Astrocyte (in vitro differentiated cells and primary cell): ENCODE measurements at regions not wholly inside any gene's neighbourhood (a gene's known extent, or its start where the extent isn't known, plus 50 kb on each side); places are given as distances from the start of the nearest gene placed in this dataset.

Source experiments
- DNase-seq: peaks from one replicate; pipeline ENCODE4 v3.0.0-alpha.2; 2010; ENCODE audit warnings: low read depth
- FAIRE-seq: peaks from 2 replicates; lab custom pipeline; 2011; peaks lifted over from hg19 to GRCh38; lab: Jason Lieb, UNC
- H2AFZ ChIP-seq: 2 replicates; pipeline ENCODE4 v1.6.0; 2012; ENCODE audit warnings: low read depth, low read length, inconsistent platforms
- H3K27ac ChIP-seq: 2 replicates; pipeline ENCODE4 v1.5.1; 2011; ENCODE audit warnings: low read depth, low read length, inconsistent platforms
- H3K27me3 ChIP-seq: 2 replicates; pipeline ENCODE4 v1.6.0; 2011; ENCODE audit warnings: low read length, inconsistent platforms; ENCODE audit not compliant: insufficient read depth
- H3K36me3 ChIP-seq: 2 replicates; pipeline ENCODE4 v1.5.1; 2011; ENCODE audit warnings: low read length, inconsistent platforms; ENCODE audit not compliant: insufficient read depth
- H3K4me1 ChIP-seq: 2 replicates; pipeline ENCODE4 v1.5.1; 2011; ENCODE audit warnings: low read length, inconsistent platforms; ENCODE audit not compliant: insufficient read depth
- H3K4me2 ChIP-seq: 2 replicates; pipeline ENCODE4 v1.6.0; 2012; ENCODE audit warnings: low read length, inconsistent platforms
- H3K4me3 ChIP-seq: 2 replicates; pipeline ENCODE4 v1.5.1; 2011; ENCODE audit warnings: low read depth, mild to moderate bottlenecking, low read length, inconsistent platforms; ENCODE audit not compliant: insufficient read depth
- H3K79me2 ChIP-seq: 2 replicates; pipeline ENCODE4 v1.6.0; 2012; ENCODE audit warnings: mild to moderate bottlenecking, low read length, inconsistent platforms; ENCODE audit not compliant: insufficient read depth
- H3K9ac ChIP-seq: 2 replicates; pipeline ENCODE4 v1.6.0; 2012; ENCODE audit warnings: mild to moderate bottlenecking, low read length, inconsistent platforms
- H3K9me3 ChIP-seq: 2 replicates; pipeline ENCODE4 v1.5.1; 2012; ENCODE audit warnings: low read depth, mild to moderate bottlenecking, low read length, inconsistent platforms; ENCODE audit not compliant: insufficient read depth
- H4K20me1 ChIP-seq: 2 replicates; pipeline ENCODE4 v1.6.0; 2012; ENCODE audit warnings: low read length, inconsistent platforms; ENCODE audit not compliant: insufficient read depth
- H3K27ac Mint-ChIP-seq: one replicate; pipeline ENCODE4 v1.8.0; 2021; ENCODE audit warnings: mild to moderate bottlenecking, mixed read lengths; ENCODE audit not compliant: unreplicated experiment
- H3K27me3 Mint-ChIP-seq: one replicate; pipeline ENCODE4 v1.8.0; 2021; ENCODE audit warnings: low read depth, mixed read lengths; ENCODE audit not compliant: unreplicated experiment
- H3K36me3 Mint-ChIP-seq: one replicate; pipeline ENCODE4 v1.8.0; 2021; ENCODE audit warnings: low read depth, mixed read lengths; ENCODE audit not compliant: unreplicated experiment
- H3K4me1 Mint-ChIP-seq: one replicate; pipeline ENCODE4 v1.8.0; 2021; ENCODE audit warnings: low read depth, mixed read lengths; ENCODE audit not compliant: unreplicated experiment
- H3K4me3 Mint-ChIP-seq: one replicate; pipeline ENCODE4 v1.8.0; 2021; ENCODE audit warnings: mild to moderate bottlenecking, moderate library complexity, mixed read lengths; ENCODE audit not compliant: unreplicated experiment
- H3K9me3 Mint-ChIP-seq: one replicate; pipeline ENCODE4 v1.8.0; 2021; ENCODE audit warnings: mild to moderate bottlenecking, mixed read lengths; ENCODE audit not compliant: unreplicated experiment
- CTCF ChIP-seq: IDR thresholded peaks from 2 replicates; pipeline ENCODE4 v1.5.1; 2011; ENCODE audit warnings: low read depth, mild to moderate bottlenecking, inconsistent platforms, low read length, moderate library complexity; ENCODE audit not compliant: insufficient read depth
- EZH2 ChIP-seq: IDR thresholded peaks from 2 replicates; pipeline ENCODE4 v1.6.1; 2012; ENCODE audit warnings: mild to moderate bottlenecking, low read length, inconsistent platforms; ENCODE audit not compliant: insufficient read depth

DNA sequence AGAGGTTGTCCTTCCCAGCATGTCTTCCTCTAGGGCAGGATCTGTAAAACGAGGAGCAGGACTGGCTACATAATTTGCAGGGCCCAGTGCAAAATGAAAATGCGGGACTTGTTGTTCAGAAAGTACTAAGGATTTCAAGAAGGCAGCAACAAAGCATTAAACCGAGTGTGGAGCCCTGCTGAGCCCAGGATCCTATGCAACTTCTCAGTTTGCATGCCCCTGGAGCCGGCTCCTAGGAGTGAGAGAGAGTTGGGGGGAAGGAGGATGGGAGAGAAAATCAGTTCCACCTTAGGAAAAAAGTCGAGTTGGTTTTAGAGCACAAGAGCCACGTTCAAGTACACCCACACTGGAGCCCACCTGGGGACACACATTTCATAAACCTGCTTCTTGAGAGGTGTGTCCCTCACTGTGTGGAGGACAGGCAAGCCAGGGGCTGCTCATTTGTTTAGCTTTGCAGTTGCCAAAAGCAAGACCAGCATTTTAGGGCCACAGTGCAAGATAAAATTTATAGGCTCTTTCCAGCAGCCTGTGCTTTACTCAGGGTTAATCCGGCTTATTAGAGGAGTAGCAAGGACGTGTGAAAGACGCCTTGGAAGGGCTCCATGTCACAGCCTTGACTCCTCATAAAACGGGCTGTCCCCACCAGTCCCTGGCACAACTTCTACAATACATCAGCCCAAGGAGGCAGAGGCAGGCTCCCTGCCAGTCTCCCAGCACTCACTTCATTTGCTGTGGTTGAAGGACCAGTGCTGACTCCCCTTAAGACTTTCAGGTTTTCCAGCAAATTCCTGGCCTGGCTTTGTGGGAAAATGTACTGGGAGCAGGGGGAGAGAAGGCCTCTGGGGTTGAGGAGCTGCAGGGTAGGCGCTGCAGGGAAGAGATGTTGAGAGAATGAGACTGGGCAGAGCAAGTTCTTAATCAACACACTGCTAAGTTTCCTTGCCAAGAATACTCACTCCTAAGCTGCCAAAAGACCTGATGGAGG lies 159.7 kb upstream of the SEMA6A start:
- H3K79me2 ChIP-seq: no peaks in the 10 kb centered on the region
- H3K27me3 ChIP-seq: peaks cover 2% of the 10 kb centered on the region
- H4K20me1 ChIP-seq: no peaks in the 10 kb centered on the region
- no peak overlapping the region for H3K27ac ChIP-seq
- Mint-ChIP-seq H3K36me3 (no peaks in the 10 kb centered on the region), H3K27me3 (peaks cover 6% of the 10 kb centered on the region), H3K4me3 (no peak overlapping the region), H3K27ac (no peak overlapping the region), H3K4me1 (no peaks in the 10 kb centered on the region), H3K9me3 (no peaks in the 10 kb centered on the region)
- H3K4me1 ChIP-seq: no peaks in the 10 kb centered on the region
- H3K9me3 ChIP-seq: no peaks in the 10 kb centered on the region
- no peak for FAIRE-seq
- peak; percentile 31 for DNase-seq
- no peak overlapping the region for H3K9ac ChIP-seq
- no peak overlapping the region for H3K4me3 ChIP-seq
- H3K36me3 ChIP-seq: no peaks in the 10 kb centered on the region
- H3K4me2 ChIP-seq: no peak overlapping the region
- no peak overlapping the region for H2AFZ ChIP-seq
- TF ChIP-seq EZH2 (no peak), CTCF (no peak)

- Histone ChIP-seq H3K27ac (no peak overlapping the region), H4K20me1 (no peaks in the 10 kb centered on the region), H3K4me2 (no peak overlapping the region), H3K9me3 (no peaks in the 10 kb centered on the region), H3K27me3 (no peaks in the 10 kb centered on the region), H3K9ac (no peak overlapping the region), H3K79me2 (no peaks in the 10 kb centered on the region), H3K4me3 (no peak overlapping the region), H3K36me3 (no peaks in the 10 kb centered on the region), H3K4me1 (no peaks in the 10 kb centered on the region), H2AFZ (no peak overlapping the region)
- FAIRE-seq (no peak), DNase-seq (no peak)
- Mint-ChIP-seq H3K4me3 (no peak overlapping the region), H3K27me3 (peaks cover 7% of the 10 kb centered on the region), H3K4me1 (no peaks in the 10 kb centered on the region), H3K9me3 (no peaks in the 10 kb centered on the region), H3K36me3 (no peaks in the 10 kb centered on the region), H3K27ac (no peak overlapping the region)
- TF ChIP-seq CTCF: no peak
- TF ChIP-seq EZH2: no peak
Measured at GRCh38 chr5:116732591-116732990, 158.0 kb upstream of the SEMA6A start.

- no peaks in the 10 kb centered on the region for H3K79me2 ChIP-seq
- no peak overlapping the region for H3K27ac ChIP-seq
- peaks cover 7% of the 10 kb centered on the region for H3K27me3 Mint-ChIP-seq
- no peaks in the 10 kb centered on the region for H3K4me1 Mint-ChIP-seq
- H3K9ac ChIP-seq: no peak overlapping the region
- H3K27me3 ChIP-seq: no peaks in the 10 kb centered on the region
- H3K4me3 Mint-ChIP-seq: no peak overlapping the region
- H4K20me1 ChIP-seq: no peaks in the 10 kb centered on the region
- H3K9me3 ChIP-seq: no peaks in the 10 kb centered on the region
- no peaks in the 10 kb centered on the region for H3K36me3 ChIP-seq
- DNase-seq (no peak), FAIRE-seq (no peak)
- H3K4me3 ChIP-seq: no peak overlapping the region
- no peak overlapping the region for H3K4me2 ChIP-seq
- H3K36me3 Mint-ChIP-seq: no peaks in the 10 kb centered on the region
- no peak overlapping the region for H3K27ac Mint-ChIP-seq
- TF ChIP-seq EZH2 (no peak), CTCF (no peak)
- no peaks in the 10 kb centered on the region for H3K9me3 Mint-ChIP-seq
- no peaks in the 10 kb centered on the region for H3K4me1 ChIP-seq
- no peak overlapping the region for H2AFZ ChIP-seq
Measured at GRCh38 chr5:116731432-116731831, 156.8 kb upstream of the SEMA6A start.
